ENCODE measurements at regions not wholly inside any gene's neighbourhood (a gene's known extent, or its start where the extent isn't known, plus 50 kb on each side); places are given as distances from the start of the nearest gene placed in this dataset.

- Mint-ChIP-seq H3K9me3 (peaks cover 5 to 20% (median 12%) of the 10 kb centered on the region in 7 donors), H3K27me3 (ENCODE audit: low read depth in 3 of 3) (peaks cover 0 to 2% (median 2%) of the 10 kb centered on the region in 3 donors), H3K27ac (no peak overlapping the region), H3K36me3 (no peaks in the 10 kb centered on the region), H3K4me3 (no peak overlapping the region), H3K4me1 (no peaks in the 10 kb centered on the region)
- Histone ChIP-seq H3K27me3 (ENCODE audit: control insufficient read depth in 2 of 2, insufficient read depth in 2 of 2, low read length in 2 of 2) (no peaks in the 10 kb centered on the region), H3K4me1 (ENCODE audit: control insufficient read depth in 1 of 2, insufficient read depth in 2 of 2, low read length in 2 of 2) (no peaks in the 10 kb centered on the region), H3K9me3 (replicated peaks in 1 of 2; ENCODE audit: control insufficient read depth in 1 of 2, insufficient read depth in 1 of 2, low read length in 2 of 2) (peaks cover 0 to 12% of the 10 kb centered on the region in 2 donors), H3K4me3 (replicated peaks in 1 of 3; ENCODE audit: low read depth in 2 of 3, low read length in 3 of 3) (no peak overlapping the region), H4K20me1 (ENCODE audit: insufficient read depth, low read length) (no peaks in the 10 kb centered on the region), H3K9ac (ENCODE audit: insufficient read depth, low read length, poor library complexity, severe bottlenecking) (no peak overlapping the region), H3K36me3 (replicated peaks in 1 of 2; ENCODE audit: control insufficient read depth in 1 of 2, insufficient read depth in 2 of 2, low read length in 2 of 2) (no peaks in the 10 kb centered on the region), H2AFZ (ENCODE audit: insufficient read depth, low read depth, low read length, poor library complexity, severe bottlenecking) (no peak overlapping the region), H3K4me2 (replicated peaks; ENCODE audit: extremely low read depth, low read length, poor library complexity, severe bottlenecking) (no peak overlapping the region), H3K79me2 (ENCODE audit: insufficient read depth, low read length) (no peaks in the 10 kb centered on the region), H3K27ac (ENCODE audit: low read depth in 1 of 2, low read length in 2 of 2) (no peak overlapping the region)
- intact Hi-C loops (cut with micrococcal nuclease): no loop called here
- no peak for DNase-seq
- WGBS (ENCODE audit: insufficient coverage): no CpG with 5 or more reads among the region's 4 CpGs
- TF ChIP-seq CTCF (IDR thresholded peaks at IDR 0.05): no peak
These were observed 106.0 kb upstream of the BNC2 start for GRCh38 chr9:16976427-16976826.

- H3K36me3 ChIP-seq (replicated peaks in 1 of 2; ENCODE audit: control insufficient read depth in 1 of 2, insufficient read depth in 2 of 2, low read length in 2 of 2): no peaks in the 10 kb centered on the region
- H4K20me1 ChIP-seq (ENCODE audit: insufficient read depth, low read length): no peaks in the 10 kb centered on the region
- H3K9me3 ChIP-seq (replicated peaks in 1 of 2; ENCODE audit: control insufficient read depth in 1 of 2, insufficient read depth in 1 of 2, low read length in 2 of 2): peaks cover 0 to 15% of the 10 kb centered on the region in 2 donors
- Mint-ChIP-seq H3K9me3 (peaks cover 5 to 30% (median 13%) of the 10 kb centered on the region in 7 donors), H3K4me1 (no peaks in the 10 kb centered on the region), H3K4me3 (no peak overlapping the region), H3K27ac (no peak overlapping the region), H3K36me3 (no peaks in the 10 kb centered on the region), H3K27me3 (ENCODE audit: low read depth in 3 of 3) (peaks cover 0 to 2% (median 0%) of the 10 kb centered on the region in 3 donors)
- H3K27me3 ChIP-seq (ENCODE audit: control insufficient read depth in 2 of 2, insufficient read depth in 2 of 2, low read length in 2 of 2): no peaks in the 10 kb centered on the region
- H3K9ac ChIP-seq (ENCODE audit: insufficient read depth, low read length, poor library complexity, severe bottlenecking): no peak overlapping the region
- H2AFZ ChIP-seq (ENCODE audit: insufficient read depth, low read depth, low read length, poor library complexity, severe bottlenecking): no peak overlapping the region
- TF ChIP-seq CTCF (IDR thresholded peaks at IDR 0.05): no peak
- no peaks in the 10 kb centered on the region for H3K79me2 ChIP-seq (ENCODE audit: insufficient read depth, low read length)
- no CpG with 5 or more reads among the region's 5 CpGs for WGBS (ENCODE audit: insufficient coverage)
- no peak for DNase-seq
- H3K4me3 ChIP-seq (replicated peaks in 1 of 3; ENCODE audit: low read depth in 2 of 3, low read length in 3 of 3): no peak overlapping the region
- H3K27ac ChIP-seq (ENCODE audit: low read depth in 1 of 2, low read length in 2 of 2): no peak overlapping the region
- H3K4me2 ChIP-seq (replicated peaks; ENCODE audit: extremely low read depth, low read length, poor library complexity, severe bottlenecking): no peak overlapping the region
- intact Hi-C loops (cut with micrococcal nuclease): no loop called here
- no peaks in the 10 kb centered on the region for H3K4me1 ChIP-seq (ENCODE audit: control insufficient read depth in 1 of 2, insufficient read depth in 2 of 2, low read length in 2 of 2)
These were observed 104.0 kb upstream of the BNC2 start for GRCh38 chr9:16974436-16974835.

Data from CD14-positive monocyte (primary cell).